ENCODE measurements at regions not wholly inside any gene's neighbourhood (a gene's known extent, or its start where the extent isn't known, plus 50 kb on each side); places are given as distances from the start of the nearest gene placed in this dataset.

DNA sequence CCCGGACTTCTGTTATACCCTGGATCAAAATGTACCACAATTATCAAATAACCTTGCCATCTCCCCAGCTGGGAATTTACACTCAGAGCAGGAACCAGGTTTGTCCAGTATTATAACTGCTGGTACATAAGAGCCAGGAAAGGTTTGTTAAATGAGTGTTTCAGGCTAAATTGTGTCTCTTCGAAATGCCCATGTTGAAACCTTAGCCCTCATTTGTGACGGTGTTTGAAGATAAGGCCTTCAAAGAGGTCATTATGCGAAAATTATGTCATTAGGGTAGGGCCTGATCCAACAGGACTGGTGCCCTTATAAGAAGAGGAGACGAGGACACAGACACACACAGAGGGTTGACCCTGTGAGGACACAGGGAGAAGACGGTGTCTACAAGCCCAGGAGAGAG lies 73.5 kb upstream of the DHRSX start:
- TF ChIP-seq CTCF (IDR thresholded peaks at IDR 0.05) = no peak
- 95% methylated on average over 5 of the region's 6 CpGs for WGBS (ENCODE audit: insufficient coverage)
- Histone ChIP-seq H3K4me2 (replicated peaks; ENCODE audit: extremely low read depth, low read length, poor library complexity, severe bottlenecking) (no peak overlapping the region), H3K9ac (ENCODE audit: insufficient read depth, low read length, poor library complexity, severe bottlenecking) (no peak overlapping the region), H3K79me2 (ENCODE audit: insufficient read depth, low read length) (no peaks in the 10 kb centered on the region), H3K27me3 (ENCODE audit: control insufficient read depth in 2 of 2, insufficient read depth in 2 of 2, low read length in 2 of 2) (no peaks in the 10 kb centered on the region), H3K27ac (ENCODE audit: low read depth in 1 of 2, low read length in 2 of 2) (no peak overlapping the region), H3K36me3 (replicated peaks in 1 of 2; ENCODE audit: control insufficient read depth in 1 of 2, insufficient read depth in 2 of 2, low read length in 2 of 2) (no peaks in the 10 kb centered on the region), H4K20me1 (ENCODE audit: insufficient read depth, low read length) (no peaks in the 10 kb centered on the region), H3K4me1 (ENCODE audit: control insufficient read depth in 1 of 2, insufficient read depth in 2 of 2, low read length in 2 of 2) (no peaks in the 10 kb centered on the region), H3K9me3 (replicated peaks in 1 of 2; ENCODE audit: control insufficient read depth in 1 of 2, insufficient read depth in 1 of 2, low read length in 2 of 2) (peaks cover 0 to 3% of the 10 kb centered on the region in 2 donors), H3K4me3 (replicated peaks in 1 of 3; ENCODE audit: low read depth in 2 of 3, low read length in 3 of 3) (no peak overlapping the region), H2AFZ (ENCODE audit: insufficient read depth, low read depth, low read length, poor library complexity, severe bottlenecking) (no peak overlapping the region)
- H3K27ac Mint-ChIP-seq = no peak overlapping the region
- H3K9me3 Mint-ChIP-seq = peaks cover 0 to 5% (median 4%) of the 10 kb centered on the region in 7 donors
- no peak for DNase-seq
- intact Hi-C loops (cut with micrococcal nuclease) = no loop called here
- no peak overlapping the region for H3K4me3 Mint-ChIP-seq
- H3K27me3 Mint-ChIP-seq (ENCODE audit: low read depth in 3 of 3) = peaks cover 4 to 8% (median 7%) of the 10 kb centered on the region in 3 donors
- no peaks in the 10 kb centered on the region for H3K4me1 Mint-ChIP-seq
- no peaks in the 10 kb centered on the region for H3K36me3 Mint-ChIP-seq

GRCh38 chrX:2572740-2573139 lies 72.0 kb upstream of the DHRSX start:
- Mint-ChIP-seq H3K36me3 (no peaks in the 10 kb centered on the region), H3K4me3 (no peak overlapping the region), H3K4me1 (no peaks in the 10 kb centered on the region), H3K27me3 (ENCODE audit: low read depth in 3 of 3) (peaks cover 0 to 2% (median 1%) of the 10 kb centered on the region in 3 donors), H3K9me3 (peaks cover 0 to 9% (median 4%) of the 10 kb centered on the region in 7 donors), H3K27ac (no peak overlapping the region)
- H3K27ac ChIP-seq (ENCODE audit: low read depth in 1 of 2, low read length in 2 of 2) = no peak overlapping the region
- H3K4me3 ChIP-seq (replicated peaks in 1 of 3; ENCODE audit: low read depth in 2 of 3, low read length in 3 of 3) = no peak overlapping the region
- DNase-seq = no peak
- no peak overlapping the region for H3K9ac ChIP-seq (ENCODE audit: insufficient read depth, low read length, poor library complexity, severe bottlenecking)
- WGBS (ENCODE audit: insufficient coverage) = no CpG with 5 or more reads among the region's 7 CpGs
- peaks cover 0 to 3% of the 10 kb centered on the region in 2 donors for H3K9me3 ChIP-seq (replicated peaks in 1 of 2; ENCODE audit: control insufficient read depth in 1 of 2, insufficient read depth in 1 of 2, low read length in 2 of 2)
- H3K4me1 ChIP-seq (ENCODE audit: control insufficient read depth in 1 of 2, insufficient read depth in 2 of 2, low read length in 2 of 2) = no peaks in the 10 kb centered on the region
- no peaks in the 10 kb centered on the region for H3K79me2 ChIP-seq (ENCODE audit: insufficient read depth, low read length)
- intact Hi-C loops (cut with micrococcal nuclease) = no loop called here
- no peak overlapping the region for H2AFZ ChIP-seq (ENCODE audit: insufficient read depth, low read depth, low read length, poor library complexity, severe bottlenecking)
- H3K27me3 ChIP-seq (ENCODE audit: control insufficient read depth in 2 of 2, insufficient read depth in 2 of 2, low read length in 2 of 2) = no peaks in the 10 kb centered on the region
- no peaks in the 10 kb centered on the region for H4K20me1 ChIP-seq (ENCODE audit: insufficient read depth, low read length)
- no peak overlapping the region for H3K4me2 ChIP-seq (replicated peaks; ENCODE audit: extremely low read depth, low read length, poor library complexity, severe bottlenecking)
- TF ChIP-seq CTCF (IDR thresholded peaks at IDR 0.05) = no peak
- no peaks in the 10 kb centered on the region for H3K36me3 ChIP-seq (replicated peaks in 1 of 2; ENCODE audit: control insufficient read depth in 1 of 2, insufficient read depth in 2 of 2, low read length in 2 of 2)

All from CD14-positive monocyte (primary cell).